ENCODE measurements at regions not wholly inside any gene's neighbourhood (a gene's known extent, or its start where the extent isn't known, plus 50 kb on each side); places are given as distances from the start of the nearest gene placed in this dataset.

- no peak for DNase-seq
These were observed 140.8 kb upstream of the RBMS1 start for GRCh38 chr2:160634436-160634835.

- no peak for DNase-seq
These were observed 141.9 kb upstream of the RBMS1 start for GRCh38 chr2:160635488-160635887.

DNA sequence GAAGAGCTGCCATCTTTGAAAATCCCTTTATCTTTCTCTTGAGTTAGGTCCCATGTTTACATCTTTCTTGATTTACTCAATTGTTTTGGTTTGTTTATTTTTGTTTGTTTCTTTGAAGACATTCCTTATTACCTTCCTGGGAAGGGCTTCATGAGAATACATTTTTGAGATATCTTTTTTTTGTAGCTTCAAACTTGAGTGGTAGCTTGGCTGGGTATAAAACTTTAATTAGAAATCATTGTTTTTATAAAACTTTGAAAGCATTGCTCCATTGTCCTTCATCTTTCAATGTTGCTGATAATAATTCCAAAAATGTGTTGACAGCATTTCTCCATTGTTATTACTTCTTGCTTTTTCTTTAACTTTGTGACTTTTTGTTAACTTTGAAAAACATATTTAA, 145.9 kb upstream of the RBMS1 start:
- DNase-seq: no peak

DNA sequence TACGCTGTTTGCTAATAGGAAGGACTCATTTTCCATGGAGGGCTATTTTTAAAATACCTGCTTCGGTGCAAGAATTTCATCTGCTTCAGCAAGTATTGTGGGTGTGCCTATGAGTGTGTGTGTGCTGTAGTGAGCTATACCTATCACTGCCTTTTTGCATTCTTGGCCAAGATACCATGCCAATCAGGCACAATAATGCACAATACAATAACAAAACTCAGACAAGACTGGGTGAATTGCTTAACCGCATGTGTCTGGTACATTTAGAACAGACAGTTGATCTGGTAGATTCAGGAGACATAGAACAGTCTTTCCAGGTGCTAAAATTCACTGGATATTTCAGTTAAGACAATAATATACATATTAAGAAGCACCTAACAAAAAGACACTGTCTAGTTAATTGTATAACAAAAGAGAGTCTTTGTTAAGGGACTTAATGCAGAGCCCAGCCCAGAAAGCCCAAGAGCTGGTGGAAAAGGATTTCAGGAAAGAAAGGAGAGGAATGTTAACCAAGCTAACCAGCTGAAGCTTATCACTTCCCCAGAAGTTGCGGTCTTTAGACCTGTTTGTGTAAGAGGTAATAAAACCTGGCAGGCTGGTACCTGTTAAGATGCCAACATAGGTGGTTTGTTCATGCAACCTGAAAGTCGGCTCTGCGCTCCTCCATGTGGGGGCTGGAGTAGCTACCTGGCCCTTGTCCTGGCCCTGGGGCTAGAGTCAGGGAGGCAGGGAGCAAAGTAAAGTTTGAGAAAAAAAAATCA, 153.3 kb upstream of the RBMS1 start:
- no peak for DNase-seq

GRCh38 chr2:160647967-160648685, 154.5 kb upstream of the RBMS1 start:
- no peak for DNase-seq

DNA sequence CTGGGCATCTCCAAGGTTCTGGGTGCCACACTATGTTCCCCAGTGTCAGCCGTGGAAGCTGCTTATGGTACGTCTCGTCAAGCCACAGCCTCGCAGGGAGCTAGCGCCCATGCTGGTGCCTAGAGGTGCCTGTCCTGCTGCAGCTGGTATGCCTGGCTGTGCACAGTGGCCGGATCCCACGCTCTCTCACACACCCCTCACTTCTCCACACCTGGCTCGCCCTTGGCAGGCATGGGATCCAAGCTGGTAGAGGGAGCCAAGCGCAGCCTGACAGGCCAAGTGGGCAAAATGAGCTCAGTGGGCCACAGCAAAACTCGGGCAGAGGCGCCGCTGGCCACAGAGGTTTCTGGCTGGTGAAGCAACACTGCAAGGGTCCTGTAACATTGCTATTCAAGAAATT, 156.1 kb upstream of the RBMS1 start:
- no peak for DNase-seq

DNA sequence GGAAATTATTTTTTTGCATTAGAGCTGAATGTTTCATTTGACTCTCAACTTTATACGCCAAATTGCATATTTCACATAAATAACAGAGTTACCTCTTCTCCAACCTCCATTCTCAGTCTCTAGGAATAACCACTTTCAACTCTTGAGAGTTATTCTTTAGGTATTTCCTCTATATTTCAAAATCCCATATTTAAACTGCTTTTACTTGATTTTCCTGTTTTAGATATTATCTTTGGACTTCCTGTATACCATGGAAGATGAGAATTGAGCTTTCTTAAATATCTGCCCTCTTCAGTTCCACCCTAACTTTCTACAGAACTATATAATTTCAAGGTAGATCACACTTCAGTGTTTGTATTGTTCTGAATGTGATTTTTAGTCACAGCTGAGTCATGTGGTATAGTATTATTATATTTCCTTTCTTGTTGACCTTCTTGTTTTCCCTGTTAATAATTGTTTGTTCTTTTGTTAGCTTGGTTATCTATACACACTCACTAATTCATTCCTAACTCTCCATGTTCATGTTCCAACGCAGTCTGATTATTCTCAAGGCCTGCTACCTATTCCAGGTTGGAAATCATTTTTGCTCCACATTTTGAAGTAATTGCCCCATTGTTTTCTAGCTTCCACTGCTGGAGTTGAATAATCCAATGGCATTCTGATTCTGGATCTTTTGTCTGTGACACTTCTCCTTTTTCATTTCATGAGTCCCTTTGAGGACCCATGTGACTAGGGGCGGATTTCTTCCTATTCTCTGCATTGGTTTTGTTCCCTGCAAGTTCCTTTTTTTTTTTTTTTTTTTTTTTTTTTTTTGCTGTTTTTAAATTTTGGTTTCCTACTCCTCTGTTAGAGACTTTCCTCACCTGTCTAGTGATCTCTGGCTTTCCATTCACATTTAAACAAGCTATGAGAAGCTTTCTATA, 156.8 kb upstream of the RBMS1 start:
- DNase-seq: no peak

DNA sequence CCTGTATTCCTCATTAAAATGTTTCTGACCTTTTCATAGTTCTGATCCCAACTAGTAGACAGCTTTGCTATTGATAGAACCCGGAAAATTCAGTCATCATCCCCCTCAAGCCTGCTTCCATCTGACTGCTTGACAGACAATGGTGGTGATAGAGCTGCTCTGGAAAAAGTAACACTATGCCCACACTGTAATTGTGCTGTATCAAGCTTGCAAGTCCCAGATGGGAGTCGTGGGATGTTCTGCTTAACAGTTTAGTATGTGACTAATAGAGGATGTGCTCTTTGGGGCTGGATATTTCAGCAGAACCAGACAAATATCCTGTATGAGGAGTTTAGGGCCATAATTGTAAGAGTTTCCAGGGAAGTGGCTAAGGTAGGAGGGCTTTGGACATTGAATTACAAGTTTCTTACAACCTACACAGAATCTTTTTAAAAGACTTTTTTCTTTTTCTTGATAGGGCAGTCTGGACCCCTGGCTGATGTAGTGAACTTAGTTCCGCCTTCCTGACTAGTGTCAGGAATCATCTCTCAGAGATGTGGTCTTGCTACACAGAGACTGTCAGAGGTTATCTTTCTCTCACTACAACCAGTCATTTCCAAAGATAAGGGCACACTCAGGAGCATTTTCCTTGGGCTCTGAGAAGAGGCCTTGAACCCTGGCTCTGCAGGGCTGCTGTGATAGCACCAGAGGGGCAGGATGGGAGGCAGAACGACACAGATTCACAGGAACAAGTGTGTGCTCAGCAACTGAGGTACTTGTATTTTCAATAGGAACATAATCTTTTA, 158.0 kb upstream of the RBMS1 start:
- DNase-seq: no peak

DNA sequence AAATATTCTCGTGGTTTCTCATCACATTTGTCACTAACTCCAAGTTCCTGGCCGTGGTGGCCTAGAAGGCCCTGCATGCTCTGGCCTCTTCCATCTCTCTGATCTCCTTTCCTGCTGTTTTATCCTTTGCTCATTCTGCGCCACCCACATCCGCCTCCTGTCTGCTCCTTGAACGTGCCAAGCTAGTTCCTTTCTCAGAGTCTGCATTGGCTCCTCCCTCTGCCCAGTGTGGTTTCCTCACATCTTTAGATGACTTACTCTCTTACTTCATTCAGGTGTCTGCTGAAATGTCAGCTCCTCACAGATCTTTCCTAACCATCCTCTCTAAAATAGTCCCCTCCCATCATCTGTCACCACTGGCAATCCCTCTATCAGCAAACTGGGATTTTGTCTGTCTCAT, 158.6 kb upstream of the RBMS1 start:
- DNase-seq: peak; percentile 53 to 68

DNA sequence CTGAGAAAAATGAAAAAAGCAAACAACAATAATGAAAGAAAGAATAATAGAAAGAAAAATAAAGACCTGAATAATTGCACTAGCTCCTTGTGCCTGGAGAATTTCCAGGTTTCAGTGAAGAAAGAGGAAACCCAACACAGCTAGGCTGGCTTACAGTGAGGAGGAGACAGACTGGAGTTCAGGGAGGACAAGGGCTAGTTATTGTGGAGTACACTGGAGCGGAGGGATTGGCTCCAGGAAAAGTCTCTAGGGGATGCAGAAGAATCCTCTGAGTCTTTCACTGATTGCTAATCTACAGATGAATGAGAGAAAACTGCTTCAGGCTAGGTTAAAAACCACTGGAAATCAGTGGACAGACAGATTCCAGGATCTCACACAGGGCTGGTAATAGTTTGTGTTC, 163.6 kb upstream of the RBMS1 start:
- DNase-seq: no peak

DNA sequence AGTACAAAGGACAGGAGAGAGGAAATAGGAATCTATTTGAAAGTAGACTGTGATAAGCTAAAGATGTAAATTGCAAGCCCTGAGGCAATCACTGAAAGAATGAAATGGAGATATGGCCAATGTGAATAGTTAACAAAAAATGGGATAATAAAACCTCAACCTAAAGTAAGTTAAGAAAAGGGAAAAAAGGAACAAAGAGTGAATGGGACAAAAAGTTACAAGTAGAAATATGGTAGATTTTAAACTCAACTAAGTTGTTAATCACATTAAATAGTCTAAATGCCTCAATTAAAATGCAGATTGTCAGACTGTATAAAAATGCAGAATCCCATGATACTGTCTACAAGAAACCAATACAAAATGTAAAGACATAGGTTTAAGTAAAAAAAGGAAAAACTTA, 165.2 kb upstream of the RBMS1 start:
- no peak for DNase-seq

DNA sequence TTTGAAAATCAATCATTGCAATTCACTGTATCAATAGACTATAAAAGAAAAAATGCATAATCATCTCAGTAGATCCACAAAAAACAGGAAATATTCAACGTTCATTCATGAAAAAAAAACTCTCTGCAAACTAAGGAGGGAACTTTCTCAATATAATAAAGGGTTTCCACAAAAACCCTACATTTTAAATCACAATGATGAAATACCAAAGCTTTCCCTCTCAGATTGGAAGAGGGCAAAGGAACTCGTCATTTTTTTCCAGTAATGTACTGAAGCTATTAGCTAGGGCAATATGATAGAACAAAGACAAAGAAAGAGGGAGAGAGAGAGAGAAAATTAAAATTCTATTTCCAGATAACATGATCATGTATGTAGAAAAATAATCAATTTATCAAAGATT, 167.1 kb upstream of the RBMS1 start:
- no peak for DNase-seq

DNA sequence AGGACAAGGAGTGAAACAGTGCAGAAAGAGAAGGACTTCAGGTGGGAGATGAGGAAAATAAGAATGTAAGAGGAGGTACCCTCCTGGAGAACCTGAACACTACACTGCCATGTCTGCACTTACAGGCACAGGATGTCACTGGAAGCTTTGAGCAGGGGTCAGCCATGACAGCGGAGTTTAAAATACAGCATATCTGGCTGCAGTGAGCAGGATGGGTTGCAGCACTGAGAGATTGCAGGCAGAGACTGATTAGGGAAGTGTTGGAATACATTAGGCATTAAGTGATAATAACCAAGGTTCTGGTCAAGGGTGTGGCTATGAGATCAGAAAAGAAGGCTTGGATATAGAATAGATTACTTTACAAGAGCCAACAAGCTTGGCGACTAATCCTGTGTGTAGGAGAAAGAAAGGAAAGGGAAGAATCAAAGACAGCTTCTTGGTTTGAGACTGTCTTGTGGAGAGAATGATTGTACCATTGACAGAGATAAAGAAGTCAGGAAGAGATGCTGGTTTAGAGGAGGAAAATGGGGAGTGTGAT, 171.1 kb upstream of the RBMS1 start:
- DNase-seq: no peak

DNA sequence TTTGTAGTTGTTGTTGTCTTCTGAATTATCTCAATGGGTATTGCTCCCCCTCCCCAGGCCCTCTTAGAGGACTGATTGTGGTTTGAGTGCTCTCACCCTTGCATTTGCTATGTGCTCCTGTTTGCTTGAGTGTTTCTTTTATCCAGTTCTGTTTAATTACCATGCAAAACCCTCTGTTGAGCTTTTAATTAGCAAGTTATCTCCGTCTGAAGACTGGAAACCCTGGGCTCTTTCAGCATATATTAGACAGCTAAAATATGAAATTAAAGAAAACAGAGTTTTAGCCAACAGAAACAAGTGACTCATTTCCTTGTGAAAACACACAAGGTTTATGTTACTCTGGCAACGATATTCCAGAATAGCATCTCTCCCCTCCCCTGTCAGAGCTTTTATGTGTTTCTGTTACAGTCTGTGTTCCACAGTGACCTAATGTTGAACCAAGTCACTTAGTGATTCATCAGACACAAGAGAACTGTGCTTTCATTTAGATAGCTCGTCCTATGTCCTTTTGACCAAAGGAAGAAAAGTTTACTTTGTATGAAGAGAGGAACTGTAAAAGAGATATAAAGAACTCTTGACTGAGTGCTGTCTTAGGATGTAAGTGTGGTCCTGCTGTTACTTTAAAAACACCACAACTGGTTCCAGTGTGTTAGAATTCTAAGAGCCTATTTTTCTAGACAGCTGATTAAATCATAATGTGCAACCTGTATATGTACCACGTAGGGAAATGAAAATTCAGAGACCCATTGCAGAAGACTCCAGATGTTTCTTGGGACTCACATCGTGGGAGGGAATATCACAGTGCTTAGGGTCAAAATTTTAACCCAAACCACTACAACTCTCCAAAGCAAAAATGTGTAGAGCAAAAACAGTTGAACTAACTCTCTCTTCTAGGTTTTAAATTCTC, 172.8 kb upstream of the RBMS1 start:
- DNase-seq: no peak

DNA sequence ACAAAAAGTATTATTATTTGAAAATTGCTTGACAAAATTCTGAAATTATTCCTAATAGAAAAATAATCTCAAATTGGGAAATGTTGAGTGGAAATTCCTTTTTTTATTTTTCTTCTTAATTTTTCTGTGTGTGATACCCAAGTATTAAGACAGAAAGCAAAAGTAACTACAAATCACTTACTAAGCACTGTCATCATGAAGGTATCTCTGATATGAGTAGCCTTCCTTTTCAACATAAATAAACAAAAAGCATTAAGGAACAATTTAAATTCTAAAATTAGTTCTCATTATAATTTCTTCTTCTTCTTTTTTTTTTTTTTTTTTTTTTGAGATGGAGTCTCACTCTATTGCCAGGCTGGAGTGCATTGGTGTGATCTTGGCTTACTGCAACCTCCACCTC, 174.2 kb upstream of the RBMS1 start:
- DNase-seq: no peak

DNA sequence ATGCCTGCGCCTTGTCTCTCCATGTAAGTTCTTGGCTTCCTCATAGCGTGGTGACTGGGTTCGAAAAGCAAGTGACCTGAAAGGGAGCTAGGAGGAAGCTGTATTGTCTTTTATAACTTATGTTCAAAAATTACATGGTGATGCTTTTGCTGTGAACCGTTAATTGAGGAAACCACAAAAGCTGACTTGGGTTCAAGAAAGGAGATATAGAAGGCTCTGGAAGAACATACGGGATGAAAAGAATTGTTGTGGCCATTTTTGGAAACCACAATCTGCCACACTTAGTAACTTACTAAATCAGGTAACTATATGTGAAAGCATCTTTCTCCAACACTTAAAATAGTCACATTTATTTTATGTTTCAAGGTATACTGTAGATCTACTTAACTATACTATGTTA, 177.0 kb upstream of the RBMS1 start:
- DNase-seq: no peak

GRCh38 chr2:160672211-160672610, 178.6 kb upstream of the RBMS1 start:
- no peak for DNase-seq

DNA sequence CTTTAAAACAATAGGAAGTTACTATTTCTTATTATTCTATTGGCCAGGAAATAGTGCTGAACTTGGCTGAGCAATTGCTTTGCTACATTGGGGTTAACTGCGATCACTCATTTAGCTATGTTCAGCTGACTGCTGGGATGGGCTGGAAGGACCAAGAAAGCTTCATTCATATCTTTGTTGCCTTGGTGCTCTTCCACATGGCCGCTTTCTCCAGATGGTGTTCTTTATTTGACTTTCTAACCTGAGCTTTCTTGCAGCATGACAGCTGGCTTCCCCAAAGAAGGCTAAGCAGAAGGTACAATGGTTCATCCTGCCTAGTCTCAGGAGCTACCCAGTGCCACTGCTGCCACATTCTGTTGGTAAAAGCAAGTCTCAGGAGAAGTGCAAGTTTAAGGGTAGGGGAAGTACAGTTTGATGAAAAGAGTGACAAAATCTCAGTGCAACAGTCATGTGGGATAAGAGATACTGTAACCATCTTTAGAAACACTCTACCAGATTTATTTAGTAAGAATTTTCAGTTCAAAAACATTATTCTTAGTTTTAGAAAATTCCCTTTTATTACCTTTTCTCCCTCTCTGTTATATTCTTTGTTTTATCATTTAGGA, 180.6 kb upstream of the RBMS1 start:
- no peak for DNase-seq

- no peak for DNase-seq
These were observed 186.1 kb upstream of the RBMS1 start for GRCh38 chr2:160679686-160680085.

- no peak for DNase-seq
These were observed 186.7 kb upstream of the RBMS1 start for GRCh38 chr2:160680294-160680693.

- no peak for DNase-seq
These were observed 187.4 kb upstream of the RBMS1 start for GRCh38 chr2:160680974-160681373.

All from stimulated activated CD4-positive, alpha-beta T cell treated with anti-CD3 and anti-CD28 coated beads, Interleukin-2, amount 100 ng/mL, for 24 hours (primary cell).